Mammary epithelial cell (primary cell): ENCODE measurements at regions not wholly inside any gene's neighbourhood (a gene's known extent, or its start where the extent isn't known, plus 50 kb on each side); places are given as distances from the start of the nearest gene placed in this dataset.
"Not testable (repeated sequence)": the region's sequence is repeated elsewhere in the genome, so short reads cannot be mapped to it uniquely, and the experiment has no call there.

Experiments used
- CTCF ChIP-seq, 2 donors: IDR thresholded peaks in 1 of 2; conservative IDR thresholded peaks in 1 of 2; 2 replicates each; pipeline ENCODE4 v1.5.1; 2011 to 2012; ENCODE audit warnings: inconsistent platforms in 2 of 2, low read length in 2 of 2, mild to moderate bottlenecking in 2 of 2, control low read depth in 1 of 2, low read depth in 1 of 2; ENCODE audit not compliant: insufficient read depth in 1 of 2; ENCODE audit errors: extremely low read depth in 1 of 2
- EZH2 ChIP-seq: IDR thresholded peaks from 2 replicates; pipeline ENCODE4 v1.6.1; 2012; ENCODE audit warnings: low read length, inconsistent platforms, borderline replicate concordance

GRCh38 chrX:138282598-138283150 is 428.8 kb downstream of the FGF13 start:
- not testable (repeated sequence) for TF ChIP-seq CTCF (conservative IDR thresholded peaks at IDR 0.05 in 1 of 2, IDR thresholded peaks at IDR 0.05 in 1 of 2; ENCODE audit: extremely low read depth in 1 of 2, insufficient read depth in 1 of 2, low read depth in 1 of 2, low read length in 2 of 2); EZH2
